ENCODE measurements at regions not wholly inside any gene's neighbourhood (a gene's known extent, or its start where the extent isn't known, plus 50 kb on each side); places are given as distances from the start of the nearest gene placed in this dataset.

- no peak for DNase-seq (ENCODE audit: low spot score)
- 64% methylated on average over 9 of the region's 9 CpGs for WGBS
These were observed 216.2 kb upstream of the SLC35G4 start for GRCh38 chr18:11392980-11393885.

GRCh38 chr18:11392292-11392691 is 217.1 kb upstream of the SLC35G4 start:
- H3K9ac ChIP-seq (ENCODE audit: low read depth in 1 of 2, low read length in 2 of 2) = no peak overlapping the region
- 84% methylated on average over 6 of the region's 6 CpGs for WGBS
- no peak for TF ChIP-seq GABPA (IDR thresholded peaks at IDR 0.05 in 1 of 2, conservative IDR thresholded peaks at IDR 0.05 in 1 of 2)
- no peak for TF ChIP-seq FOXA1 (IDR thresholded peaks at IDR 0.05)
- TF ChIP-seq, protein P1, sequence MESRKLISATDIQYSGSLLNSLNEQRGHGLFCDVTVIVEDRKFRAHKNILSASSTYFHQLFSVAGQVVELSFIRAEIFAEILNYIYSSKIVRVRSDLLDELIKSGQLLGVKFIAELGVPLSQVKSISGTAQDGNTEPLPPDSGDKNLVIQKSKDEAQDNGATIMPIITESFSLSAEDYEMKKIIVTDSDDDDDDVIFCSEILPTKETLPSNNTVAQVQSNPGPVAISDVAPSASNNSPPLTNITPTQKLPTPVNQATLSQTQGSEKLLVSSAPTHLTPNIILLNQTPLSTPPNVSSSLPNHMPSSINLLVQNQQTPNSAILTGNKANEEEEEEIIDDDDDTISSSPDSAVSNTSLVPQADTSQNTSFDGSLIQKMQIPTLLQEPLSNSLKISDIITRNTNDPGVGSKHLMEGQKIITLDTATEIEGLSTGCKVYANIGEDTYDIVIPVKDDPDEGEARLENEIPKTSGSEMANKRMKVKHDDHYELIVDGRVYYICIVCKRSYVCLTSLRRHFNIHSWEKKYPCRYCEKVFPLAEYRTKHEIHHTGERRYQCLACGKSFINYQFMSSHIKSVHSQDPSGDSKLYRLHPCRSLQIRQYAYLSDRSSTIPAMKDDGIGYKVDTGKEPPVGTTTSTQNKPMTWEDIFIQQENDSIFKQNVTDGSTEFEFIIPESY (IDR thresholded peaks at IDR 0.05) = no peak
- TF ChIP-seq, protein P2, sequence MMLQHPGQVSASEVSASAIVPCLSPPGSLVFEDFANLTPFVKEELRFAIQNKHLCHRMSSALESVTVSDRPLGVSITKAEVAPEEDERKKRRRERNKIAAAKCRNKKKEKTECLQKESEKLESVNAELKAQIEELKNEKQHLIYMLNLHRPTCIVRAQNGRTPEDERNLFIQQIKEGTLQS (IDR thresholded peaks at IDR 0.05) = no peak
- no peak for TF ChIP-seq REST (IDR thresholded peaks at IDR 0.05)
- no peak for TF ChIP-seq HNF4A (conservative IDR thresholded peaks at IDR 0.05)
- no peak for TF ChIP-seq NR2F2 (IDR thresholded peaks at IDR 0.05)
- no peak for TF ChIP-seq JUND (IDR thresholded peaks at IDR 0.05)

More at GRCh38 chr18:11392980-11393885, 216.2 kb upstream of the SLC35G4 start:
- Histone ChIP-seq H3K27me3 (ENCODE audit: control insufficient read depth in 4 of 4, insufficient read depth in 4 of 4, low read length in 3 of 4) (peaks cover 0 to 5% (median 1%) of the 10 kb centered on the region in 4 donors), H3K4me3 (ENCODE audit: low read depth in 1 of 3, low read length in 3 of 3) (no peak overlapping the region), H3K9ac (ENCODE audit: low read depth in 1 of 2, low read length in 2 of 2) (no peak overlapping the region), H3K27ac (ENCODE audit: low read depth in 1 of 2, low read length in 2 of 2) (no peak overlapping the region), H3K36me3 (ENCODE audit: control insufficient read depth in 4 of 4, insufficient read depth in 3 of 4, low read depth in 1 of 4, low read length in 3 of 4) (no peaks in the 10 kb centered on the region), H3K9me3 (ENCODE audit: control insufficient read depth in 4 of 4, low read length in 3 of 4) (no peaks in the 10 kb centered on the region), H3K4me1 (ENCODE audit: control insufficient read depth in 4 of 4, insufficient read depth in 4 of 4, low read length in 3 of 4) (no peaks in the 10 kb centered on the region)
- TF ChIP-seq TAF1 (conservative IDR thresholded peaks at IDR 0.05) (no peak), FOXA1 (IDR thresholded peaks at IDR 0.05) (no peak), GABPA (IDR thresholded peaks at IDR 0.05 in 1 of 2, conservative IDR thresholded peaks at IDR 0.05 in 1 of 2) (no peak), HNF4G (IDR thresholded peaks at IDR 0.05) (no peak), EGR1 (IDR thresholded peaks at IDR 0.05; ENCODE audit: low read depth in 2 of 2) (no peak), MAX (IDR thresholded peaks at IDR 0.05) (no peak), NR2F2 (IDR thresholded peaks at IDR 0.05) (no peak), JUND (IDR thresholded peaks at IDR 0.05) (no peak), SP1 (IDR thresholded peaks at IDR 0.05) (no peak)
- TF ChIP-seq, protein P3, sequence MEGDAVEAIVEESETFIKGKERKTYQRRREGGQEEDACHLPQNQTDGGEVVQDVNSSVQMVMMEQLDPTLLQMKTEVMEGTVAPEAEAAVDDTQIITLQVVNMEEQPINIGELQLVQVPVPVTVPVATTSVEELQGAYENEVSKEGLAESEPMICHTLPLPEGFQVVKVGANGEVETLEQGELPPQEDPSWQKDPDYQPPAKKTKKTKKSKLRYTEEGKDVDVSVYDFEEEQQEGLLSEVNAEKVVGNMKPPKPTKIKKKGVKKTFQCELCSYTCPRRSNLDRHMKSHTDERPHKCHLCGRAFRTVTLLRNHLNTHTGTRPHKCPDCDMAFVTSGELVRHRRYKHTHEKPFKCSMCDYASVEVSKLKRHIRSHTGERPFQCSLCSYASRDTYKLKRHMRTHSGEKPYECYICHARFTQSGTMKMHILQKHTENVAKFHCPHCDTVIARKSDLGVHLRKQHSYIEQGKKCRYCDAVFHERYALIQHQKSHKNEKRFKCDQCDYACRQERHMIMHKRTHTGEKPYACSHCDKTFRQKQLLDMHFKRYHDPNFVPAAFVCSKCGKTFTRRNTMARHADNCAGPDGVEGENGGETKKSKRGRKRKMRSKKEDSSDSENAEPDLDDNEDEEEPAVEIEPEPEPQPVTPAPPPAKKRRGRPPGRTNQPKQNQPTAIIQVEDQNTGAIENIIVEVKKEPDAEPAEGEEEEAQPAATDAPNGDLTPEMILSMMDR (IDR thresholded peaks at IDR 0.05; ENCODE audit: low read depth, low read length, missing input control) = no peak

More at GRCh38 chr18:11392292-11392691, 217.1 kb upstream of the SLC35G4 start:
- Histone ChIP-seq H3K9me3 (ENCODE audit: control insufficient read depth in 4 of 4, low read length in 3 of 4) (no peaks in the 10 kb centered on the region), H3K27ac (ENCODE audit: low read depth in 1 of 2, low read length in 2 of 2) (no peak overlapping the region), H3K36me3 (ENCODE audit: control insufficient read depth in 4 of 4, insufficient read depth in 3 of 4, low read depth in 1 of 4, low read length in 3 of 4) (no peaks in the 10 kb centered on the region), H3K4me3 (ENCODE audit: low read depth in 1 of 3, low read length in 3 of 3) (no peak overlapping the region), H3K27me3 (ENCODE audit: control insufficient read depth in 4 of 4, insufficient read depth in 4 of 4, low read length in 3 of 4) (peaks cover 0 to 5% (median 1%) of the 10 kb centered on the region in 4 donors), H3K4me1 (ENCODE audit: control insufficient read depth in 4 of 4, insufficient read depth in 4 of 4, low read length in 3 of 4) (no peaks in the 10 kb centered on the region)
- DNase-seq (ENCODE audit: low spot score) = no peak

Measured in liver (tissue), 8 donors.